HG02571 (cell line): ENCODE measurements at regions not wholly inside any gene's neighbourhood (a gene's known extent, or its start where the extent isn't known, plus 50 kb on each side); places are given as distances from the start of the nearest gene placed in this dataset.
A peak's percentile ranks its signal among the peaks of the same experiment; 100 is the strongest.

Experiments
- ATAC-seq: cut with Tn5 transposase; IDR thresholded peaks from one replicate; pipeline ENCODE4 v1.9.1; 2021; ENCODE audit warnings: mild to moderate bottlenecking, moderate library complexity; ENCODE audit not compliant: unreplicated experiment

GRCh38 chr17:72487731-72488494, 367.1 kb downstream of the SOX9 start:
- no peak for ATAC-seq

- no peak for ATAC-seq
Observed at GRCh38 chr17:72488555-72489271, 367.9 kb downstream of the SOX9 start.

DNA sequence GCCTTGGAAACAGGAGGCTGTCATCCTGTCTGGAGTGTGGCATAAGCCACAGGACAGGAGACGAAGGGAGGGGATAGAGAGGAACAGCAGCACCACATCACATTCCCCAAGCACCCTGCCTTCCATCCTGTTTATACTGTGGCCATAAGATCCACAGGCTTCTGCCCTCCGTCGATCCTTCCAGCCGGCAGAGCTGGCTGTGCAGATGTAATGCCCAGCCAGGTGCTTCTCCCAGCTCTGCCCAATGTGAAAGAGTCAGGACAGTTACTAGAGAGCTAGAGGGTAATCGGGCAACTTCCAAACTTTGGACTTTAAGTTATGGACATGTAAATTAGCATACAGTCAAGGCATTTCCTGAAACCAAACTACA, 368.4 kb downstream of the SOX9 start:
- ATAC-seq = no peak

DNA sequence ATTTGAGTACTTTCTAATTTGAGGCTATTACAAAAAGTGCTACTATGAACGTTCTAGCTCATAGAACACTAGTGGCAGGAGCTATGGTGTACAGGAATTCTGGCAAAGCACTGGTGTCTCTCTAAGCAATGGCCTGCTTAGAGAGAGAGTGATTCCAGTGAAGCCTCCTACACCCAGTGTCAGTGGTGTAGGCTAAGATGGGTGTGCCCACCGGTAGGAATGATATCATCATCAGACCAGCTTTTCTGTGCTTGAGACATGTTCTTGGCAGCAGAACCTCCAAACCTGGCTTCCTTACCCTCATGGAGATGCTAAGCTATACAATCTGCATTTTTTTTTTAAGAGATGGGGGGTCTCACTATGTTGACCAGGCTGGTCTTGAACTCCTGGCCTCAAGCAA, 370.3 kb downstream of the SOX9 start:
- no peak for ATAC-seq

DNA sequence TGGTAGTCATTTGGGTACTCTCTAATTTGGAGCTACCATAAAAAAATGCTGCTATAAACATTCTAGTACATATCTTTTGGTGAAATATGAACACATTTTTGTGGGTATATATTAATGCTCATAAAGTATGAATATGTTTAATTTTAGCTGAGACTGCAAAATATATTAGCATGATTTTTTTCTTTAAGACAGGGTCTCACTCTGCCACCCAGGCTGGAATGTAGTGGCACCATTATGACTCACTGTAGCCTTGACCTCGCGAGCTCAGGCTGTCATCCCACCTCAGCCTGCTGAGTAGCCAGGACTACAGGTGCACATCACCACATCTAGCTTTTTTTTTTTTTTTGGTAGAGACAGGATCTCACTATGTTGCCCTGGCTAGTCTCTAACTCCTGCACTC, 371.7 kb downstream of the SOX9 start:
- no peak for ATAC-seq

DNA sequence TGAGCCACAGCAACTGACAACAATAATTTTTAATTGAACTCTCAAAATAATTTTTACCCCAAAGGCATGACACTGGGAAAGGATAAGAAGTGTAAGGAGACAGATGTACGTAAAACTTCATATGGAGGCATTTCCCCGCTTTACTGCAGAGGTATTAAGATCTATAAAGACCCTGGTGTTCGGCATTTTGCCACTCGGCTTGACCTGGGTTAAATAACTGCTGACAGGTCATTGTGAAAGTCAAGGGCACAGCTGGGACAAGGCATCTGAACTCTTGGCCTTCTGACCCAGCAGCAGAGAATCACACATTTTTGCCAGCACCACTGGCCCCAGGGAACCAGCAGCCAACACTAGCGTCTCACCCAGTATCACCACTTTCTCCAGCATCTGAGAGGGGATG, 372.1 kb downstream of the SOX9 start:
- no peak for ATAC-seq

- no peak for ATAC-seq
Observed at GRCh38 chr17:72494566-72494965, 373.7 kb downstream of the SOX9 start.

- no peak for ATAC-seq
Observed at GRCh38 chr17:72496461-72496860, 375.6 kb downstream of the SOX9 start.

GRCh38 chr17:72497915-72498314, 377.1 kb downstream of the SOX9 start:
- ATAC-seq = no peak

DNA sequence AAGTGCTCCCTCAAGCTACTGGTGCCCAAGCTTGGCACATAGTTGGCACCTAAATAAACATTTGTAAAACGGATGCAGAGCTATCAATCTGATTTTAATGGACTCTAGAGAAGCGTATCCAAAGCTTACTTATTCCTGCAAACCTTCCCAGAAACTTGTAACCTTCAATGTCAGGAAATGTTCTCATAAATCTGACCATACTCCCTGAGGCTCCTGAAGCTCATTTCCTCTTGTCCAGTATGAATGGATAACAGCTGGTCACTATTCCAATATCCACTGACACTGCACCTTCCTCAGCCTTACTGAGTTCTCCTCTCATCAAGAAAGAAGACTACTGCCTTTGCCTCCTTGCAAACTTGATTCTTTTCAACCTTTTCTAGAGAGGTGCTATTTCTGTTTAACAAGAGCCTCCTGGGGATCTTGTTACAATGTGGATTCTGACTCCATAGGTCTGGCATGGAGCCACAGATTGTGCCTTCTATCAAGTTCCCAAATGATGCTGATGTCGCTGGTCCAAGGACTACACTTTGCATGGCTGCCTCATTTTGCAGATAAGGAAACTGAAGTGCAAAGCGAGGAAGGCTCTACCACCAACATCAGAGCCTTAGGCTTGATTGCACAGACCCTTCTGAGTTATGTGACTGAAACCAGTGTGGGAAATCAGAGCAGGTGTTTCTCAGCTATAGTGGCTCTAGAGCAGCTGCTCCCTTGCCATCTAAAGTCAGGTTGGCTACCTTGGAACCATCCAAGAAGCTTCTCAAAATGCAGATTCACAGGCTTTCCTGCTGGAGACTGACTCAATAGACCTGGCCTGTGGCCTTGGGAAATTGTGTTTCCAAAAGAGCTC, 377.8 kb downstream of the SOX9 start:
- ATAC-seq = peak; percentile 70

- ATAC-seq = no peak
Observed at GRCh38 chr17:72501404-72502370, 380.9 kb downstream of the SOX9 start.

- ATAC-seq = no peak
Observed at GRCh38 chr17:72502371-72503341, 381.8 kb downstream of the SOX9 start.

DNA sequence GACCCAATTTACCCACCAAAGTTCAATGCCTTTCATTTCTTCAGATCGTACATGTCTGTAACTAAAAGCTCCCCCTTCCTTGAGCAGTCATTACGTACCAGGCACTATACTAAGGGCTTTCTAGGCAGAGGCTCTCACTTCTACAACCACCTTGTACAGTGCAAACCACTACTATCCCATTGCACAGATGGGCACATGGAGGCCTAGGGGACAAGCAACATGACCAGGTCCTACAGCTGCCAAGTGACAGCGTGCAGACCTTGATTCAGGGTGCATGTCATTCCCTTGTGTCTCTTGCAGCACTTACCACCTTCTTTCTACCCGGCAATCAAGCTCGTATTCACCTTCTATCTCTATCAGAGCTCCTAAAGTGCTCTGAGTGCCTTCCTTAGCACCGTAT, 382.7 kb downstream of the SOX9 start:
- ATAC-seq = no peak

DNA sequence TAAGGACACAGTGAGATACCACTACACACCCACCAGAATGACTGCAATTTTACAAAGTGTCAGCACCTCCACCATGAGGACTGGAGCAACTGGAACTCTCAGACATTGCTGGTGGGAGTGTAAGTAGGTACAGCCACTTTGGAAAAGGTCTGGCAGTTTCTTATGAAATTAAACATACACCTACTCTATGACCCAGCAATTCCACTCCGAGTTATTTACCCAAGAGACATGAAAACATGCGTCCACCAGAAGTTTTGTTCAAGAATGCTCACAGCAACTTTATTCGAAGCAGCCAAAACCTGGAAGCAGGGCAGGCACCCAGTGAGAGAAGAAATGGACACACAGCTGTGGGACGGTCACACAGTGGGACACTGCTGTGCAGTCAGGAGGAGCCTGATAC, 384.0 kb downstream of the SOX9 start:
- ATAC-seq = no peak

GRCh38 chr17:72506773-72507172, 386.0 kb downstream of the SOX9 start:
- no peak for ATAC-seq

- no peak for ATAC-seq
Observed at GRCh38 chr17:72507370-72507769, 386.6 kb downstream of the SOX9 start.

DNA sequence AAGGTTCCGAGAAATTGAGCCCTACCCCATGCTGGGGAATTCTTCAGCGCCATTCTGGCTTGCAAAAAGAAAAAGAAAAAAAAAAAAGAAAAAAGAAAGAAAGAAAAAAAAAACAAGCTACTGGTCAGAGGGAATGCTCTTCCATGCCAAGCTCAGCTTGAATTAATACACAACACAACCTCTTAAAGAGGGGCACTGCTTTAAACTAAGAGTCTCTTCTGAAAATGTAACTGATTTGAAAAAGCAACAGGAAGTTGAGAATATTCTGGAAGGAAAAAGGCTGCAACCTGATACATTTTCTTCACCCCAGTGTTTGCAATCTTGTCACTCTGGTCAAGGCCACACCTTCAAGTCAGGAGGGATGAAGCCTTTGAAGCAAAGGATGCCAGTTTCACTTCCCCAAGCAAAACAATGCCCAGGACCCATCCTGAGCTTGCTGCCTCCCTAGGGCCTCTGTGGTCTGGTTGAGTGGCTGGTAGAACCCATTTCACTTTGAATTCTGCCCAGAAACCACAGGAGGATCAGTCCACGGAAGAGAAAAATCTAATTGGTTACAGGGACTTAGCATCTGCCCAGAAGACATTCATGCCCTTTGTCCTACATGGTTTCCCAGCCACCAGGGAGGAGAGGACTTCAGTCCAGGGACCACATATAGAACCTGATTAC, 389.7 kb downstream of the SOX9 start:
- ATAC-seq = no peak

- ATAC-seq = no peak
Observed at GRCh38 chr17:72511242-72511641, 390.4 kb downstream of the SOX9 start.

DNA sequence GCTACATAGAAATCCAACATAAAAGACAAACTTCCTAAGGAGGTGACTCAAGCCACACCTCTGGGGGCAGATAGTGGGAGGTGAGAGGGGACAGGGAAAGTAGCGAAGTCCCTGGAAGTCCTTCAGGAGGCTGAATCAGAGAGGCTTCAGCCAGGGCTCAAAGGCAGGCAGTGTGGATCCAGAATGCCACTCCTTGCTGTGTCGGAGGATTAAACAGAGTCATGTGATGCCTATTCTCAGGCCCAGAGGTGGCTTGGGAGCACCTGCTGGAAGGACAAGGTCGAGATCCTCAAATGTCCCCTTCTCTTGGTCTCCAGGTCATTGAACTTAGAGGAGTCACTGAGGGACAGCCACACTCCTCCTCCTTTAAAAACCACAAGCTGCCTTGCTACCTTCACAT, 391.1 kb downstream of the SOX9 start:
- no peak for ATAC-seq
